ENCODE measurements at regions not wholly inside any gene's neighbourhood (a gene's known extent, or its start where the extent isn't known, plus 50 kb on each side); places are given as distances from the start of the nearest gene placed in this dataset.

DNA sequence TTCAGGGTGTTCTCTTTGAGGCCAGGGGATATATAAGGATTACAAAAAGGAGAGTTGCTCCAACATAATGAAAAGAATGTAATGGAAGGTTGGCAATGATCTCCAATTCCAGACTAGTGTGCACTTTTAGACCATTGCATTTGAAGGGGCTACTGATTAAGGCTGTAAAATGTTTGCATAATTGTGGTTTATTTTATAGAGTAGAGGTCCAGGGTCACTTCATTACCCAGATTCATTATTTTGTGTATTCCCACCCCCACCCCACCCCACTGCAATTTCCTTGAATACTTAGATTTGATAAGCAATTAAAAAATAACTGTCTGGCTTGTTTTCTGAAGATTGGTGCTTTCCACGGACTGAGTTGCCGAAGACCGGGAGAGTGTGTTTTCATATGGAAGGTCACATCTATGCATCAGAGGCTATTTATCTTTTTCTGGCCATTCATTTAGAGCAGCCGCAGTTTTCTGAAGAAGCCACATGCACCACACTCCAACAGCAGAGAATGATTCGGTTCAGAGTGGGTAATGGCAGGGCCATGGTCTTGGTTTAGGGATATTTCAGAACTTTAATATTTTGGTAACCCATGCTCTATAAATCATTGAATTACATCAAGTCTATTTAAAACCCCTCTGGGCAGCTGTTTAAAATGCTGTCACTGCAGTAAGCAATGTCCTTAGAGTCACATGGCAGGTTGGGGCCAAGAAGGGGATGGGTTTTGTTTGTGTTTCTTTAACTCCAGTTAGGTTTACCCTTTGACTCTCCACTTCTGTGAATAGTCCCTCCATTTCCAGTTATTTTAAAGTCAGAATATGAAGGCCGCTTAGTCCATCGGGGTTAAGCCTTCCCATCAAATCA, 94.6 kb downstream of the TMEM30B start:
- TF ChIP-seq TAF1 (IDR thresholded peaks at IDR 0.05; ENCODE audit: low read depth, low read length), result no peak
- no peak for TF ChIP-seq POLR2A (IDR thresholded peaks at IDR 0.05; ENCODE audit: low read depth, low read length)
- TF ChIP-seq POLR2AphosphoS5 (IDR thresholded peaks at IDR 0.05; ENCODE audit: low read depth, low read length), result no peak
- no peak for TF ChIP-seq POU2F2 (IDR thresholded peaks at IDR 0.05; ENCODE audit: low read depth, low read length)
- TF ChIP-seq SPI1 (IDR thresholded peaks at IDR 0.05; ENCODE audit: low read depth, low read length), result no peak

All from GM12891 (cell line).